SU-DHL-6 (cell line): ENCODE measurements at regions not wholly inside any gene's neighbourhood (a gene's known extent, or its start where the extent isn't known, plus 50 kb on each side); places are given as distances from the start of the nearest gene placed in this dataset.

Source experiments
- H2AFZ ChIP-seq: fragments of 200-600 bp; sonication (generic); 2 replicates; pipeline ENCODE4 v1.6.1; 2014; ENCODE audit warnings: low read depth, mild to moderate bottlenecking, moderate library complexity, mixed read lengths, antibody characterized with exemption, low read length; ENCODE audit not compliant: severe bottlenecking
- H3F3A ChIP-seq: fragments of 200-600 bp; shearing (Covaris generic); 2 replicates; pipeline ENCODE4 v1.6.0; 2016; ENCODE audit warnings: antibody characterized with exemption, mild to moderate bottlenecking; ENCODE audit not compliant: insufficient read depth
- H3K27ac ChIP-seq: fragments of 200-600 bp; sonication (generic); 2 replicates; pipeline ENCODE4 v1.5.1; 2016; ENCODE audit warnings: low read depth, mild to moderate bottlenecking, low read length, moderate library complexity, mixed read lengths
- H3K27me3 ChIP-seq: fragments of 200-600 bp; sonication (generic), shearing (Covaris generic); 2 replicates; pipeline ENCODE4 v1.6.0; 2014; ENCODE audit warnings: mild to moderate bottlenecking, low read length
- H3K36me3 ChIP-seq: fragments of 200-600 bp; sonication (generic); 2 replicates; pipeline ENCODE4 v1.6.1; 2014; ENCODE audit warnings: mild to moderate bottlenecking, low read length, mixed read lengths
- H3K4me2 ChIP-seq: fragments of 300-600, 200-600 bp; shearing (Covaris generic), sonication (generic); 2 replicates; pipeline ENCODE4 v1.6.0; 2014; ENCODE audit warnings: low read length, low read depth, mild to moderate bottlenecking; ENCODE audit not compliant: poor library complexity, severe bottlenecking
- H3K4me3 ChIP-seq: fragments of 200-600 bp; sonication (generic); 2 replicates; pipeline ENCODE4 v1.5.1; 2014; ENCODE audit warnings: antibody characterized with exemption, low read length, mild to moderate bottlenecking, mixed read lengths; ENCODE audit not compliant: insufficient read depth, poor library complexity, severe bottlenecking
- H3K79me2 ChIP-seq: fragments of 200-600 bp; sonication (generic); 2 replicates; pipeline ENCODE4 v1.6.1; 2014; ENCODE audit warnings: mild to moderate bottlenecking, low read length, moderate library complexity; ENCODE audit not compliant: insufficient read depth
- H3K9ac ChIP-seq: fragments of 200-600 bp; sonication (generic); 2 replicates; pipeline ENCODE4 v1.7.0; 2014; ENCODE audit warnings: mild to moderate bottlenecking, low read length
- H3K9me2 ChIP-seq: fragments of 200-600 bp; sonication (generic); replicated peaks from 2 replicates; pipeline ENCODE4 v1.6.1; 2014; ENCODE audit warnings: low read length; ENCODE audit not compliant: insufficient read depth
- H3K9me3 ChIP-seq: fragments of 200-600 bp; sonication (generic); 2 replicates; pipeline ENCODE4 v1.6.1; 2014; ENCODE audit warnings: low read length, mixed read lengths; ENCODE audit not compliant: insufficient read depth
- H4K20me1 ChIP-seq: fragments of 200-600 bp; sonication (generic); 2 replicates; pipeline ENCODE4 v1.6.1; 2014; ENCODE audit warnings: low read depth, mild to moderate bottlenecking, antibody characterized with exemption, low read length, moderate library complexity, mixed read lengths
- EZH2phosphoT487 ChIP-seq: fragments of 200-600 bp; sonication (generic), shearing (Covaris generic); conservative IDR thresholded peaks from 2 replicates; pipeline ENCODE4 v1.6.1; 2018; ENCODE audit warnings: mild to moderate bottlenecking, antibody characterized with exemption, low read length, moderate library complexity, mixed read lengths
- TF ChIP-seq, protein P1 (sequence below): fragments of 200-600 bp; sonication (generic); IDR thresholded peaks from one replicate; pipeline ENCODE4 v1.5.1; 2017; ENCODE audit warnings: antibody characterized with exemption, mild to moderate bottlenecking, low read length, moderate library complexity; ENCODE audit not compliant: insufficient read depth, poor library complexity, severe bottlenecking

DNA sequence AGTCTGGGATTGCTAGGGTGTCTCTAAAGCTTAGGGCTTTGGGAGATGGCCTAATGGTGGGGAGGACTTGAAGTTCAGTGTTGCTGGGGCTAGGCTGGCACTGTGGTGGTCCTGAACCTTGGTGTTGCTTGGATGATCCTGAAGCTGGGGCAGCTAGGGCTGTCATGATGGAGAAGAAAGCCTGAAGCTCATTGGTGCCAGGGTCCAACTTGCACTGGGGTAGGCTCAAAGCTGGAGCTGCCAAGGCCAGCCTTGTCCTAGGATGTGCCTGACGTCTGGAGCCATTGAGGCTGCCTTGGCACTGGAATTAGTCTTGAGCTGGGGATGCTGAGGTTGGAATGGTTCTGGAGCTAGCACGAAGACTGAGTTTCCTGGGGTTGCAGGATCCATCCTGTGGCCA is 61.0 kb upstream of the NLRP2B start:
- Histone ChIP-seq H2AFZ (no peak overlapping the region), H3K79me2 (no peaks in the 10 kb centered on the region), H3K27ac (no peak overlapping the region), H3K9me2 (no peaks in the 10 kb centered on the region), H4K20me1 (no peaks in the 10 kb centered on the region), H3K36me3 (no peaks in the 10 kb centered on the region), H3K4me3 (no peak overlapping the region), H3F3A (no peaks in the 10 kb centered on the region), H3K4me2 (no peak overlapping the region), H3K27me3 (no peaks in the 10 kb centered on the region), H3K9me3 (no peaks in the 10 kb centered on the region), H3K9ac (no peak overlapping the region)
- TF ChIP-seq, protein P1, sequence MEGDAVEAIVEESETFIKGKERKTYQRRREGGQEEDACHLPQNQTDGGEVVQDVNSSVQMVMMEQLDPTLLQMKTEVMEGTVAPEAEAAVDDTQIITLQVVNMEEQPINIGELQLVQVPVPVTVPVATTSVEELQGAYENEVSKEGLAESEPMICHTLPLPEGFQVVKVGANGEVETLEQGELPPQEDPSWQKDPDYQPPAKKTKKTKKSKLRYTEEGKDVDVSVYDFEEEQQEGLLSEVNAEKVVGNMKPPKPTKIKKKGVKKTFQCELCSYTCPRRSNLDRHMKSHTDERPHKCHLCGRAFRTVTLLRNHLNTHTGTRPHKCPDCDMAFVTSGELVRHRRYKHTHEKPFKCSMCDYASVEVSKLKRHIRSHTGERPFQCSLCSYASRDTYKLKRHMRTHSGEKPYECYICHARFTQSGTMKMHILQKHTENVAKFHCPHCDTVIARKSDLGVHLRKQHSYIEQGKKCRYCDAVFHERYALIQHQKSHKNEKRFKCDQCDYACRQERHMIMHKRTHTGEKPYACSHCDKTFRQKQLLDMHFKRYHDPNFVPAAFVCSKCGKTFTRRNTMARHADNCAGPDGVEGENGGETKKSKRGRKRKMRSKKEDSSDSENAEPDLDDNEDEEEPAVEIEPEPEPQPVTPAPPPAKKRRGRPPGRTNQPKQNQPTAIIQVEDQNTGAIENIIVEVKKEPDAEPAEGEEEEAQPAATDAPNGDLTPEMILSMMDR: no peak
- no peak for TF ChIP-seq EZH2phosphoT487

DNA sequence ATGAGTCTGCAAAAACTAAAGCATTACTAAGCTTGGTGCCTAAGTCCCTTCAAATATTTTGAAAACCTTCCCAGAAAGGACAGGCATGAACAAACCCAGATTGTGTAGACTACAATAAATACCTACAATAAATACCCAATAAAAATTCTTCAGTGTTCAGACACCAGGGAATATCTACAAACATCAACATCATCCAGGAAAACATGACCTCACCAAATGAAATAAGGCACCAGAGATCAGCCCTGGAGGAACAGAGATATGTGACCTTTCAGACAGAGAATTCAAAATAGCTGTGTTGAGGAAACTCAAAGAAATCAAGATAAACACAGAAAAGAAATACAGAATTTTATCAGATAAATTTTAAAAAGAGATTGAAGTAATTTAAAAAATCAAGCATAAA is 57.8 kb upstream of the NLRP2B start:
- Histone ChIP-seq H3K27me3 (no peaks in the 10 kb centered on the region), H3K9me3 (no peaks in the 10 kb centered on the region), H3K27ac (no peak overlapping the region), H3F3A (no peaks in the 10 kb centered on the region), H3K4me3 (no peak overlapping the region), H2AFZ (no peak overlapping the region), H3K9me2 (no peaks in the 10 kb centered on the region), H3K9ac (no peak overlapping the region), H3K79me2 (no peaks in the 10 kb centered on the region), H3K36me3 (no peaks in the 10 kb centered on the region), H3K4me2 (no peak overlapping the region), H4K20me1 (no peaks in the 10 kb centered on the region)
- TF ChIP-seq, protein P1: no peak
- TF ChIP-seq EZH2phosphoT487: no peak
